ENCODE measurements at regions not wholly inside any gene's neighbourhood (a gene's known extent, or its start where the extent isn't known, plus 50 kb on each side); places are given as distances from the start of the nearest gene placed in this dataset.
A peak's percentile ranks its signal among the peaks of the same experiment; 100 is the strongest.

GRCh38 chr12:105706321-105706972 lies 376.0 kb downstream of the C12orf75 start:
- Histone ChIP-seq H3K27ac (no peak overlapping the region), H3K36me3 (no peaks in the 10 kb centered on the region), H3K9me3 (no peaks in the 10 kb centered on the region), H3K27me3 (no peaks in the 10 kb centered on the region), H3K4me1 (ENCODE audit: insufficient read depth) (no peaks in the 10 kb centered on the region), H3K4me3 (no peak overlapping the region)
- WGBS, 3 donors: 73 to 89% (median 76%) methylated on average over 8 of the region's 8 CpGs
- peak in 3 of 5 donors; percentile 13 to 36 (median 20) for DNase-seq
- intact Hi-C loops (cut with DNase I): loop anchor here in 3 of 4 donors (5.0 to 10.0 kb wide), 2 partner anchors 428 to 431 kb away; partner anchors contain the start of gene NUAK1 (in 3 of the 3)
- TF ChIP-seq POLR2A (IDR thresholded peaks at IDR 0.05) (no peak), CTCF (IDR thresholded peaks at IDR 0.05) (no peak), EP300 (IDR thresholded peaks at IDR 0.05) (no peak)

- TF ChIP-seq CTCF (IDR thresholded peaks at IDR 0.05): no peak
- no peak for TF ChIP-seq EP300 (IDR thresholded peaks at IDR 0.05)
- TF ChIP-seq POLR2A (IDR thresholded peaks at IDR 0.05): no peak
- H3K27me3 ChIP-seq: no peaks in the 10 kb centered on the region
- H3K4me3 ChIP-seq: no peak overlapping the region
- 86 to 91% (median 86%) methylated on average over 3 of the region's 3 CpGs for WGBS, 3 donors
- H3K4me1 ChIP-seq (ENCODE audit: insufficient read depth): no peaks in the 10 kb centered on the region
- H3K36me3 ChIP-seq: no peaks in the 10 kb centered on the region
- no peak overlapping the region for H3K27ac ChIP-seq
- DNase-seq: no peak
- intact Hi-C loops (cut with DNase I): loop anchor here in 3 of 4 donors (5.0 to 10.0 kb wide), 2 partner anchors 428 to 430 kb away; partner anchors contain the start of gene NUAK1 (in 3 of the 3)
- H3K9me3 ChIP-seq: no peaks in the 10 kb centered on the region
Observed at GRCh38 chr12:105706973-105707334, 376.5 kb downstream of the C12orf75 start.

GRCh38 chr12:105713606-105714305 lies 383.3 kb downstream of the C12orf75 start:
- 73 to 84% (median 75%) methylated on average over 4 of the region's 4 CpGs for WGBS, 3 donors
- H3K4me3 ChIP-seq: no peak overlapping the region

GRCh38 chr12:105716621-105717020 lies 386.1 kb downstream of the C12orf75 start:
- intact Hi-C loops (cut with DNase I): no loop called here
- no peaks in the 10 kb centered on the region for H3K27me3 ChIP-seq
- H3K4me3 ChIP-seq: no peak overlapping the region
- H3K9me3 ChIP-seq: no peaks in the 10 kb centered on the region
- DNase-seq: no peak
- no peaks in the 10 kb centered on the region for H3K4me1 ChIP-seq (ENCODE audit: insufficient read depth)
- H3K27ac ChIP-seq: no peak overlapping the region
- no peaks in the 10 kb centered on the region for H3K36me3 ChIP-seq
- no peak for TF ChIP-seq CTCF (IDR thresholded peaks at IDR 0.05)
- no peak for TF ChIP-seq POLR2A (IDR thresholded peaks at IDR 0.05)
- 78 to 90% (median 84%) methylated on average over 5 of the region's 5 CpGs for WGBS, 3 donors

More at GRCh38 chr12:105713606-105714305, 383.3 kb downstream of the C12orf75 start:
- intact Hi-C loops (cut with DNase I): no loop called here
- Histone ChIP-seq H3K9me3 (no peaks in the 10 kb centered on the region), H3K27me3 (no peaks in the 10 kb centered on the region), H3K4me1 (ENCODE audit: insufficient read depth) (no peaks in the 10 kb centered on the region), H3K36me3 (no peaks in the 10 kb centered on the region), H3K27ac (no peak overlapping the region)
- no peak for DNase-seq
- TF ChIP-seq EP300 (IDR thresholded peaks at IDR 0.05) (no peak), POLR2A (IDR thresholded peaks at IDR 0.05) (no peak), CTCF (IDR thresholded peaks at IDR 0.05) (no peak)

All from ovary (tissue), 7 donors.